ENCODE measurements at regions not wholly inside any gene's neighbourhood (a gene's known extent, or its start where the extent isn't known, plus 50 kb on each side); places are given as distances from the start of the nearest gene placed in this dataset.

DNA sequence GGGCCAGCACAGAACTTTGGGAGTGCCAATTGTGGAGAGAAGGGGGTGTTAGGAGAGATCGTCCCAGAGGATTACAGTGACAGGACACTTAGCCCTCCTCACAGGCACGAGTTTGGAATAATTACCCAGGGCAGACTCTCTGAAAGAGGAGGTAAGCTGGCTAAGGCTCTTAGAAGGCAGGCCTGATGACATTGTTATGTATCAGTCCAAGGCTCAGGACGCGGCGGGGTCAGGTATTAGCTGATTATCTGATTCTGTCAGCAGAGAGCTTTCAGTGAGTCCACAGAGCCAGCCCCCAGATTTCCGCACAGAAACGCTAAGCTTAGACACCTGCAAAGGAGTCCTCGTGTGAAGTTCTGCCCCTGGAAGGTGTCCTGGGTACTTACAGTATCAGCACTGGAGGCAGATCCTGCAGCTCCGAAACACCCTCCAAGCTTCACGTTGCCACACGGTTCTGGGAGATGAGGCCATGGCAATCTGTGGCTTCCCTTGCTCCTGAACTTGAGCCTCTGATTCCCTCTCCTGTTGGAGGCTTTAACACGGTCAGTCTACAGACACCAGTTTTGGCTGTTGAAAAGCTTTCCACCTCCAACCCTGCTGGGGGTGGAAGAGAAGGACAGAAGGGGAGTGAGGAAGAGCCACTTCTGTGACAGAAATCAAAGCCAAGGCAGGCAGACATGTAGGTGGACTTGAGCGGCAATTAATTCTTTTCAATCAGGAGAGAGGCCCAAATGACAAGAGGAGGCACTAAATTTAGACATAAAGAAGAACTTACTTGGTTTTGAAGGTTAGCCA lies 123.6 kb upstream of the CADM1 start:
- no peaks in the 10 kb centered on the region for H4K20me1 ChIP-seq (ENCODE audit: insufficient read depth, low read length)
- 0 out of 2 replicates have a peak, but pooled peaks cover 6% of the 10 kb centered on the region for H3K27me3 ChIP-seq (ENCODE audit: low read depth, low read length)
- H3K9ac ChIP-seq (ENCODE audit: low read length), result no peak overlapping the region
- H3K4me1 ChIP-seq (ENCODE audit: low read length), result no peaks in the 10 kb centered on the region
- TF ChIP-seq EZH2phosphoT487 (IDR thresholded peaks at IDR 0.05; ENCODE audit: low read depth), result no peak
- H3K36me3 ChIP-seq (replicated peaks; ENCODE audit: low read depth, low read length), result no peaks in the 10 kb centered on the region
- no peak overlapping the region for H3K4me3 ChIP-seq (ENCODE audit: low read length)
- H3K79me2 ChIP-seq (ENCODE audit: low read length), result no peaks in the 10 kb centered on the region
- no peak overlapping the region for H2AFZ ChIP-seq (ENCODE audit: low read depth, low read length)
- no peak overlapping the region for H3K27ac ChIP-seq (ENCODE audit: low read length)
- no peaks in the 10 kb centered on the region for H3K9me3 ChIP-seq (ENCODE audit: insufficient read depth, low read length)
- H3K4me2 ChIP-seq (ENCODE audit: low read length), result no peak overlapping the region

DNA sequence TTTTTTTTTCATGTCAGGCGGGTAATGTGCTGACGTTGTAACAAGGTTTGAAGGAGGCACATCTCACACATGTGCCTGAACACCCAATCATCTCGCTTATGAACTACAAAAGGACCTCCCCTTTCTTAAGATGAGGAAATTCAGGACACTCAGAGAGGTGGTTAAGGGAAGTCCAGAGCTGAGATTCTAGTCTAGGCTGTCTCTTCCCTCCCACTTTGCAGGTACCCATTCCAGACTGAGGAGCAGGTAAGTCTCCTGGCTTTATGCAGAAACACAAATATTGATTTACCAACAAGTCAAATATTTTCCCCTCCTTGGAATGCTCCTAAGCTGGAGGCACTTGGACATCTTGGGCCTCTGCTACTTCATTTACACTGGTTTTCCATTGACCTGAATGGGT lies 122.9 kb upstream of the CADM1 start:
- H3K36me3 ChIP-seq (replicated peaks; ENCODE audit: low read depth, low read length), result no peaks in the 10 kb centered on the region
- no peaks in the 10 kb centered on the region for H3K4me1 ChIP-seq (ENCODE audit: low read length)
- H3K4me3 ChIP-seq (ENCODE audit: low read length), result no peak overlapping the region
- no peaks in the 10 kb centered on the region for H3K79me2 ChIP-seq (ENCODE audit: low read length)
- no peak overlapping the region for H3K4me2 ChIP-seq (ENCODE audit: low read length)
- no peaks in the 10 kb centered on the region for H4K20me1 ChIP-seq (ENCODE audit: insufficient read depth, low read length)
- TF ChIP-seq CTCF (IDR thresholded peaks at IDR 0.05; ENCODE audit: low read depth, low read length) (no peak), EZH2phosphoT487 (IDR thresholded peaks at IDR 0.05; ENCODE audit: low read depth) (no peak)
- H3K9ac ChIP-seq (ENCODE audit: low read length), result no peak overlapping the region
- no peak overlapping the region for H2AFZ ChIP-seq (ENCODE audit: low read depth, low read length)
- no peaks in the 10 kb centered on the region for H3K9me3 ChIP-seq (ENCODE audit: insufficient read depth, low read length)
- H3K27me3 ChIP-seq (ENCODE audit: low read depth, low read length), result peaks cover 11% of the 10 kb centered on the region
- H3K27ac ChIP-seq (ENCODE audit: low read length), result no peak overlapping the region

DNA sequence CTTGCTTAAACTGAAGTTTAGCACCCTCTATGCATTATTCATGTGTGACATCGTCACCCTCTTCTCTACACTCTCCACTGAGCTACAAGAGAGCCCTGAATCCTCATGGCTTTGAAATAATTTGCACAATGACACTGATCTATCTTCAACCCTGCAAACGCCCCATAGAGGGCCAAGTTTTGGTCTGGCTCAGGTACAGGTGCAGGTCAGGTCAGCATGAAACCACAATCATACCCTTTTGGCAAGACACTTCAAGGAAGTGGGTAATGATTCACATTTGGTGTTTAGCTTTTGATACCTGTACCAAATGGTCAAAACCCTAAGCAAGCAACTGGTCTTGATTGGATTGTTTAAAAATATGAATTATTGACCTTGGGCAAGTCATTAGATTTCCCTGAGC lies 122.2 kb upstream of the CADM1 start:
- no peaks in the 10 kb centered on the region for H3K4me1 ChIP-seq (ENCODE audit: low read length)
- no peak overlapping the region for H2AFZ ChIP-seq (ENCODE audit: low read depth, low read length)
- H3K9ac ChIP-seq (ENCODE audit: low read length), result no peak overlapping the region
- H3K4me3 ChIP-seq (ENCODE audit: low read length), result no peak overlapping the region
- peaks cover 12% of the 10 kb centered on the region for H3K27me3 ChIP-seq (ENCODE audit: low read depth, low read length)
- H3K27ac ChIP-seq (ENCODE audit: low read length), result no peak overlapping the region
- no peaks in the 10 kb centered on the region for H3K79me2 ChIP-seq (ENCODE audit: low read length)
- TF ChIP-seq CTCF (IDR thresholded peaks at IDR 0.05; ENCODE audit: low read depth, low read length) (no peak), EZH2phosphoT487 (IDR thresholded peaks at IDR 0.05; ENCODE audit: low read depth) (no peak)
- H3K36me3 ChIP-seq (replicated peaks; ENCODE audit: low read depth, low read length), result no peaks in the 10 kb centered on the region
- H4K20me1 ChIP-seq (ENCODE audit: insufficient read depth, low read length), result no peaks in the 10 kb centered on the region
- H3K9me3 ChIP-seq (ENCODE audit: insufficient read depth, low read length), result no peaks in the 10 kb centered on the region
- H3K4me2 ChIP-seq (ENCODE audit: low read length), result no peak overlapping the region

DNA sequence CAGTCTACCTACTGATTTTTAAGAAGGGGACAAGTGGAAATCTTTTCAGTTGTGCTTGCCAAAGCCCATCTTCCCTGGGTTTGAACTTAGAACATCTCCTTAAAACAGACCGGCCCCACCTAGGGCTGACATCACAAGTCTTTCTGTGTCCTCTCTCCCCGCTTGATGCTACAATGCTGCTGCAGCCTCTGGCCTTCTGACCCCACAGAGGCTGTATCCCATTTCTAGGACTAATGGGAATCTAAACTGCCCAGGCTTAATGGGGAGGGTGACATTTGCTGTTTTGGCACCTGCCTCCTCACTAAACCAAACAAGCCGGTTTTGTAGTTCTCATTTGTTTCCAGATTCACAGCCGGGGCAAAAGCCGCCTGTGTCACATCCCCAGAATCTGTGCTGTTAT lies 121.3 kb upstream of the CADM1 start:
- no peak overlapping the region for H3K4me2 ChIP-seq (ENCODE audit: low read length)
- H3K27me3 ChIP-seq (ENCODE audit: low read depth, low read length), result peaks cover 12% of the 10 kb centered on the region
- no peak overlapping the region for H3K9ac ChIP-seq (ENCODE audit: low read length)
- no peak for TF ChIP-seq EZH2phosphoT487 (IDR thresholded peaks at IDR 0.05; ENCODE audit: low read depth)
- no peak overlapping the region for H2AFZ ChIP-seq (ENCODE audit: low read depth, low read length)
- no peak overlapping the region for H3K4me3 ChIP-seq (ENCODE audit: low read length)
- no peaks in the 10 kb centered on the region for H3K9me3 ChIP-seq (ENCODE audit: insufficient read depth, low read length)
- H3K27ac ChIP-seq (ENCODE audit: low read length), result no peak overlapping the region
- no peaks in the 10 kb centered on the region for H3K36me3 ChIP-seq (replicated peaks; ENCODE audit: low read depth, low read length)
- H3K79me2 ChIP-seq (ENCODE audit: low read length), result no peaks in the 10 kb centered on the region
- no peaks in the 10 kb centered on the region for H3K4me1 ChIP-seq (ENCODE audit: low read length)
- H4K20me1 ChIP-seq (ENCODE audit: insufficient read depth, low read length), result no peaks in the 10 kb centered on the region

DNA sequence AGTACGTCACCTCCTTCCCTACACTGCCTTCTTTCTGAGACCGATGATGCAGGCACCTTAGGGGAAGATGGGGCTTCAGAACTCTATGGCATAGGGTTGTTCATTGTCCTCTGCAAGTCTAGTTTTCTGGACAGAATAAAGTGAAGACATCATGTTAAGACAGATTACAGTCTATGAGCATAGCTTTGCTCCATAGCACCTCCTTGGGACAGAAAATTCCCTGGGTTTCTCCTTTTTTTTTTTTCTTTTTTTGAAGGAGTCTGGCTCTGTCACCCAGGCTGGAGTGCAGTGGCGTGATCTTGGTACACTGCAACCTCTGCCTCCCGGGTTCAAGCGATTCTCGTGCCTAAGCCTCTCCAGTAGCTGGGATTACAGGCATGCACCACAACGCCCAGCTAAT lies 119.8 kb upstream of the CADM1 start:
- no peak overlapping the region for H3K4me2 ChIP-seq (ENCODE audit: low read length)
- H2AFZ ChIP-seq (ENCODE audit: low read depth, low read length), result no peak overlapping the region
- H3K36me3 ChIP-seq (replicated peaks; ENCODE audit: low read depth, low read length), result no peaks in the 10 kb centered on the region
- H3K4me3 ChIP-seq (ENCODE audit: low read length), result no peak overlapping the region
- no peak for TF ChIP-seq CTCF (IDR thresholded peaks at IDR 0.05; ENCODE audit: low read depth, low read length)
- TF ChIP-seq EZH2phosphoT487 (IDR thresholded peaks at IDR 0.05; ENCODE audit: low read depth), result no peak
- H3K9ac ChIP-seq (ENCODE audit: low read length), result no peak overlapping the region
- no peak overlapping the region for H3K27ac ChIP-seq (ENCODE audit: low read length)
- peaks cover 12% of the 10 kb centered on the region for H3K27me3 ChIP-seq (ENCODE audit: low read depth, low read length)
- H4K20me1 ChIP-seq (ENCODE audit: insufficient read depth, low read length), result no peaks in the 10 kb centered on the region
- no peaks in the 10 kb centered on the region for H3K9me3 ChIP-seq (ENCODE audit: insufficient read depth, low read length)
- H3K4me1 ChIP-seq (ENCODE audit: low read length), result no peaks in the 10 kb centered on the region
- no peaks in the 10 kb centered on the region for H3K79me2 ChIP-seq (ENCODE audit: low read length)

Data from OCI-LY3 (cell line).